ENCODE measurements at regions not wholly inside any gene's neighbourhood (a gene's known extent, or its start where the extent isn't known, plus 50 kb on each side); places are given as distances from the start of the nearest gene placed in this dataset.

DNA sequence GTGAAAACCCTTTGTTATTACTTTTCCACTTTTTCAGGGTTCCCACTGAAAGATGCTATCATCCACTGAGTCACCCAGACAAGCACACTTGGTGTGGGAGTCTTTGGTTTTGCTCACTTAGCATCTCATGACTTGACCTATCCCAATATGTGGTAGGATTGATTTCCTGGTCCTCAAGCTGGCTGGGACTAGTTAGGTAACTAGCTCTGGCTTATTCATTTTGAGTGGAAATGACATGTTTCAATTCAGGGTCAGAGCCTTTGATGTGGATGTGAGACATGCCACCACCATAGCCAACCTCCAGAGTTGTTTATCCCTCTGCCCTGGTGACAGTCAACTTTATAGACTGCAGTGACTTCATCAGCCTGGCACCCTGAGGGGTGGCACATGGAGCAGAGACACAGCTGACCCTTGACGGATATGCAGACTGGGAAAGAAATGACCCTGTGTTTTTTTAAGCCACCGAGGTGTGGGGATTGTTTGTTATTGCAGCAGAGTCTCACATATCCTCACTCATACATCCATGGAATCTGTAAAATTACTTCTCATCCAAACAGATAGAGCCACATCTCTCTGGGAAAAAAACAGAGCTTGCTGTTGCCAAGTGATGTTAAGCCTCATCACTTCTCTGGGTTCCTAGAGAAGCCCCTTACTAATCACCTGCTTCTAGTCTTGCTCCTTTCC, 699.9 kb downstream of the MATN1 start:
- TF ChIP-seq JUND (IDR thresholded peaks at IDR 0.05; ENCODE audit: low read depth): no peak
- no peak for DNase-seq (ENCODE audit: low read depth in 1 of 2, low spot score in 1 of 2)
- in situ Hi-C loops (cut with HindIII; ENCODE audit: low pct_unique_long_range_greater_than_20kb, low sequenced_read_pairs): no loop called here

- DNase-seq (ENCODE audit: low read depth in 1 of 2, low spot score in 1 of 2): no peak
- in situ Hi-C loops (cut with HindIII; ENCODE audit: low pct_unique_long_range_greater_than_20kb, low sequenced_read_pairs): no loop called here
- no peak for TF ChIP-seq JUND (IDR thresholded peaks at IDR 0.05; ENCODE audit: low read depth)
These were observed 709.4 kb downstream of the MATN1 start for GRCh38 chr1:30014031-30014430.

DNA sequence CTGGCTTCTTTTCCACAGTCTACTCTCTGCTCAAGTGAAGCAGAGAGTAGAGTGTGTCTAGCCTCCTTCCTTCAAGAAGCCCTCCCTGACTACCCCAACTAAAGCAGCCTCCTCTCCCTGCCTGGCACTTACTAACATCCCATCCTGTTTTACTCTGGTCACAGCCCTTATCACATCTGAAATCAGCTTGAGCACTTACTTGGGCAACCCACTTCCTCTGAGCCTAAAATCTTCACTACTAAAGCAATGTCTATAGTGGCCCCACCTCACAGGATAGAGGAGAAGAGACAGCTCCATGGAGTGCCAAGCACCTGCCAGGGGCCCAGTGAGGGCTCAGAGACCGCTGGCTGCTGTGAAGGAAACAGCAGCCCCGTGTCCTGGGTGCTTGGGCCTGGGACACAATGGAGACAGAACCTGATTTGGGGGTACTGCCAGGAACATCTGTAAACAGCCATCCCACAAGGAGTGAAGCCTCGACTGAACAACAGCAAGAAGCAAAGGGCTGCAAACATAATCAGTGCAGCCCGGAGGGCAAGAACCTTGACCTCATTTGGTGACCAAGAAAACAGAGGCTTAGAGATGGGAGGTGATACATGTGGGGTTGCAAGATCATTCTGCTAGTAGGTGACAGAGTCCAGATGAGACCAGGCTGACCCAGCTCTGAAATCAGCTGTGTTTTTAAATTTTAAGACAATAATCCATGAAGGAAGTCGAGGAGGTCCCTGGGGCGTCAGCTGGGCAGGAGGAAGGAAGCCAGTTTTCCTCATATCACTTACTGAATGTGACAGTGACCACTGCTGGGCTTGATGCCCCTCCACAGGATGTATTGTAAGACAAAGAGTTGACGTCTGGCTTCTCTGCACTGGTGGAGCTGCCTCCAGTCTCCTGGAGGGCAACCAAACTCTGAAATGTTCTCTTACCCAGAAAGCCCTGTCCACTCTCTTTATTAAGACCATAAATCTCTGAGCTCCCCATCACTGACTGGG, 710.6 kb downstream of the MATN1 start:
- DNase-seq (ENCODE audit: low read depth in 1 of 2, low spot score in 1 of 2): no peak
- no peak for TF ChIP-seq JUND (IDR thresholded peaks at IDR 0.05; ENCODE audit: low read depth)
- in situ Hi-C loops (cut with HindIII; ENCODE audit: low pct_unique_long_range_greater_than_20kb, low sequenced_read_pairs): no loop called here

DNA sequence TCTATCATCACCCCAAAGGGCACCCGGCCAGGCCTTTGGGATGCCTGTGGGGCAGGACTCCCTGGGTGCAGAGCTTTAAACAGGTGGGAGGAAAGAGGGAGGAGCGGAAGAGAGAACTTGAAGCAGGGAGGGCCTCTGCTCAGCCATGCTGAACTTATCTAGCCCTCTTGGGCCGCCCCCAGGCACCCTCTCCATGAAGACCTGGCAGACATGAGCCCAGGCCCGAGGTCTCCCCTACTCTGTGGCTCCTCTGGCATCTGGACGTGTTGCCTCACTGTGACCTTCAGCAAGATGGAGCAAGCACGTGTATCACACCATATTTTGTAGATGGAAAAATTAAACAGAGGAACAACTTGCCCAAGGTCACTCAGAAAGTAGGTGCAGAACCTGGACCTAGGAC, 711.4 kb downstream of the MATN1 start:
- in situ Hi-C loops (cut with HindIII; ENCODE audit: low pct_unique_long_range_greater_than_20kb, low sequenced_read_pairs): no loop called here
- DNase-seq (ENCODE audit: low read depth in 1 of 2, low spot score in 1 of 2): no peak
- TF ChIP-seq JUND (IDR thresholded peaks at IDR 0.05; ENCODE audit: low read depth): no peak

GRCh38 chr1:30010506-30011106, 712.8 kb downstream of the MATN1 start:
- in situ Hi-C loops (cut with HindIII; ENCODE audit: low pct_unique_long_range_greater_than_20kb, low sequenced_read_pairs): no loop called here
- TF ChIP-seq JUND (IDR thresholded peaks at IDR 0.05; ENCODE audit: low read depth): no peak
- DNase-seq (ENCODE audit: low read depth in 1 of 2, low spot score in 1 of 2): no peak

- no peak for TF ChIP-seq JUND (IDR thresholded peaks at IDR 0.05; ENCODE audit: low read depth)
- no peak for DNase-seq (ENCODE audit: low read depth in 1 of 2, low spot score in 1 of 2)
- in situ Hi-C loops (cut with HindIII; ENCODE audit: low pct_unique_long_range_greater_than_20kb, low sequenced_read_pairs): no loop called here
These were observed 713.7 kb downstream of the MATN1 start for GRCh38 chr1:30009720-30010119.

GRCh38 chr1:30008998-30009657, 714.3 kb downstream of the MATN1 start:
- DNase-seq (ENCODE audit: low read depth in 1 of 2, low spot score in 1 of 2): no peak
- in situ Hi-C loops (cut with HindIII; ENCODE audit: low pct_unique_long_range_greater_than_20kb, low sequenced_read_pairs): no loop called here
- TF ChIP-seq JUND (IDR thresholded peaks at IDR 0.05; ENCODE audit: low read depth): no peak

GRCh38 chr1:30008372-30008997, 714.9 kb downstream of the MATN1 start:
- DNase-seq (ENCODE audit: low read depth in 1 of 2, low spot score in 1 of 2): no peak
- TF ChIP-seq JUND (IDR thresholded peaks at IDR 0.05; ENCODE audit: low read depth): no peak
- in situ Hi-C loops (cut with HindIII; ENCODE audit: low pct_unique_long_range_greater_than_20kb, low sequenced_read_pairs): no loop called here

- no peak for TF ChIP-seq JUND (IDR thresholded peaks at IDR 0.05; ENCODE audit: low read depth)
- DNase-seq (ENCODE audit: low read depth in 1 of 2, low spot score in 1 of 2): no peak
- in situ Hi-C loops (cut with HindIII; ENCODE audit: low pct_unique_long_range_greater_than_20kb, low sequenced_read_pairs): no loop called here
These were observed 717.3 kb downstream of the MATN1 start for GRCh38 chr1:30005972-30006619.

DNA sequence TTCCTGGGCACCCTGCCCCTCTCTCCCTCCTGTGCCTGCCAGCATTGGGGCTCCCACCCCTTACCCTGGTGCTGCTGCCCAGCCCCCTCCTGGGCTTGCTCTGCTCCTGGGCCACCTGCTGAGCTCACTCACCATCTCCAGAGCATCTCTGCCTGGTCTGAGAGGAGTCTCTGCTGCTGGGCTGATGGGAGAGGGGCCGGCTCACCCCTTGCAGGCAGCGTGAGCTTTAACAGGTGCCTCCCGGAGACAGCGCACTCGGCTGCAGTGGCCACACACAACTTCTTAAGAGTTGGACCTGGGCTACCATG, 721.7 kb downstream of the MATN1 start:
- in situ Hi-C loops (cut with HindIII; ENCODE audit: low pct_unique_long_range_greater_than_20kb, low sequenced_read_pairs): no loop called here
- TF ChIP-seq JUND (IDR thresholded peaks at IDR 0.05; ENCODE audit: low read depth): no peak
- DNase-seq (ENCODE audit: low read depth in 1 of 2, low spot score in 1 of 2): no peak

GRCh38 chr1:30001011-30001731, 722.2 kb downstream of the MATN1 start:
- TF ChIP-seq JUND (IDR thresholded peaks at IDR 0.05; ENCODE audit: low read depth): no peak
- in situ Hi-C loops (cut with HindIII; ENCODE audit: low pct_unique_long_range_greater_than_20kb, low sequenced_read_pairs): no loop called here
- DNase-seq (ENCODE audit: low read depth in 1 of 2, low spot score in 1 of 2): no peak

Measured in T47D (cell line).